GM18868 (cell line): ENCODE measurements at regions not wholly inside any gene's neighbourhood (a gene's known extent, or its start where the extent isn't known, plus 50 kb on each side); places are given as distances from the start of the nearest gene placed in this dataset.

Experiments used
- ATAC-seq: cut with Tn5 transposase; IDR thresholded peaks from one replicate; pipeline ENCODE4 v1.9.1; 2021; ENCODE audit warnings: mild to moderate bottlenecking, moderate library complexity; ENCODE audit not compliant: unreplicated experiment

DNA sequence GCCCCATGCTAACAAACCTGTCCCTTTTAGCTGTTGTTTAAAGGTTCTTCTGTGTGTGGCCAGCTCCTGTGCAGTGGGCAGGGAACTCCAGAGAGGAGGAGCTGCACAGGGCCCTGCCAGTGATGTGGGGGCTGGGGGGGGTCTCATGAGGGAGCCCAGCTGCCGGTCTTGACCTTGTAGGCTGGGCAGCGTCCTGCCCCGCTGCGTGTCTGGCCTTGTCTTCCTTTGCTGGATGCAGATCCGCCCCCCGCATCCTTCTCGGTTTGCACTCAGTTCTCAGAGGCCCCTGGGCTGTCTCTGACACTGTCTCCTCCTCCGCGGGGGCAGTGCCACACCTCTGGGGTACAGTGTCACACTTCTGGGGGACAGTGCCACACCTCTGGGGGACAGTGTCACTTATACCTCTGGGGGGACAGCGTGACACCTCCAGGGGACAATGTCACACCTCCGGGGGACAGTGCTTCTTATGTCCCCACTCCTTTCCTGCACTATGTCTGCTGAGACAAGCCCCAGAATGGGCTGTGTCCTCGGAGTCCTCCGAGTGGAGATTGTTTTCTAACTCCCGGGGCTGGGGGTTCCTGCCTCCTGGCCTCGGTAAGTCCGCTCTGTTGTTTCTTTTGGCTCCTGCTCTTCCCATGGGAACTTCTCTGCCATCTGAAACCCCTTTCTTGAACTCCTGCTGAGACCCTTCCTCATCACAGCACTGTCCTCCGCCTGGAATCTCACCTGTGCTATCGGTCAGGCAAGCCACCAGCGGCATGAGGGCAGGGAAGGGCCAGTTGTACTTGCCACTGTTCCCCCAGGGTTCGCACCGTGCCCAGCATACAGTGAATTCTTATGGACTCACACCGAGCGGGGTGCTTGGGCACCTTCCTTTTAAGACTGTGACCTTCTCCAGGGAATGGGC lies 788.3 kb downstream of the TBC1D22A start:
- no peak for ATAC-seq

DNA sequence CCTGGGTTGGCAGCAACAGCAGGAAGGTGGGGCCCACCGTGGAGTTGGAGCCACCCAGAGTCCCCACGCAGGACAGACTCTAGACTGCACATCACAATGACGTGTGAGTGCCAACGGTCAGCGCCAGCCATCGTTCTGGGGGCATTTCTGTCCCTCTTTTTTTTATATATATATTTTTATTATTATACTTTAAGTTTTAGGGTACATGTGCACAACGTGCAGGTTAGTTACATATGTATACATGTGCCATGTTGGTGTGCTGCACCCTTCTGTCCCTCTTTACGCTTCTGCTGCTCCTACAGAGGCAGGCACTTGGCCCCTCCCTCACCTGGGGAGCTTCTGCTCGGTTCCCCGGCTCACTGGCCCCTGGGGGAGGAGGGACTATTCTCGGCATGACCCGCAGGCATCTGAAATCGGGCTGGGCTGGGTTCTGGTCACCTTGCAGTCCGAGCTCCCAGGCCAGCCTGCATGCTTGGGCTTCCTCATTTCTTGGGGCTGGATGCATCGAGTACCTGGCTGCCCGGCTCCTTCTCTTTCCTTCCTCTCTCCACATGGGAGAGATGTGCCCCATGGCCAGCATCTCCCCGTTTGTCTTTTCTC lies 787.4 kb downstream of the TBC1D22A start:
- ATAC-seq, result no peak

DNA sequence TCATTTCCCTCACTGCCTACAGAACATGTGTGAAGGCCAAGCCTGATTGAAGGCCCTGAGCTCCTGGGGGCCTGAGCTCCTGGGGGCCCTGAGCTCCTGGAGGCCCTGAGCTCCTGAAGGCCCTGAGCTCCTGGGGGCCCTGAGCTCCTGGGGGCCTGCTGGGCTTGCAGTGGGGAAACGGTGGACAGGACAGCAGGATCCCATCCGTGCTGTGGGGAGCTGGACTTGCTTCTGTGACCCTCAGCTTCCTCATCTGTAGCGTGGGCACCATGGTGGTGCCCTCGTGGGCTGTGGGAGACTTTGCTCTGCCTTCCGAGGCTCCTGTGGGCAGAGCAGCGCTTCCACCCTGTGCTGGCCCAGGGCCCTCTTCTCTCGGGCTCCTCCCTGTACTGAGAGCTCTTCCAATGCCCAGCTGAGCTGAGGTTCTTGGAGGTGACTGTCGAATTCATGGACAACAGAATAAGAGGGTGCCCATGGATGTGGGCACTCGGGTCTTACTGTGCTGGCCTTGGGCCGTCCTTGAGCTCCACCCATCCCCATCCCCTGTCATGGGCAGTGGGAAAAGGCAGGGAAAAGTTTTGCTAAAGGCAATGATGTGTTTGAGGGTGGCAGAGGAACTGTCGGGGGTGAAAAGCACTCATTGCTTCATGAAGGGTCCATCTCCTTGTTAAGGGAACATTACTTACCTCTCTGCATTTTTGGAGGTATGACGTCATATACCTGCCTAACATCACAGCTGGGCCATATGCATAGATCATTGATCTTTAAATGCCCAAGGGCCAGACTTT lies 786.7 kb downstream of the TBC1D22A start:
- no peak for ATAC-seq

DNA sequence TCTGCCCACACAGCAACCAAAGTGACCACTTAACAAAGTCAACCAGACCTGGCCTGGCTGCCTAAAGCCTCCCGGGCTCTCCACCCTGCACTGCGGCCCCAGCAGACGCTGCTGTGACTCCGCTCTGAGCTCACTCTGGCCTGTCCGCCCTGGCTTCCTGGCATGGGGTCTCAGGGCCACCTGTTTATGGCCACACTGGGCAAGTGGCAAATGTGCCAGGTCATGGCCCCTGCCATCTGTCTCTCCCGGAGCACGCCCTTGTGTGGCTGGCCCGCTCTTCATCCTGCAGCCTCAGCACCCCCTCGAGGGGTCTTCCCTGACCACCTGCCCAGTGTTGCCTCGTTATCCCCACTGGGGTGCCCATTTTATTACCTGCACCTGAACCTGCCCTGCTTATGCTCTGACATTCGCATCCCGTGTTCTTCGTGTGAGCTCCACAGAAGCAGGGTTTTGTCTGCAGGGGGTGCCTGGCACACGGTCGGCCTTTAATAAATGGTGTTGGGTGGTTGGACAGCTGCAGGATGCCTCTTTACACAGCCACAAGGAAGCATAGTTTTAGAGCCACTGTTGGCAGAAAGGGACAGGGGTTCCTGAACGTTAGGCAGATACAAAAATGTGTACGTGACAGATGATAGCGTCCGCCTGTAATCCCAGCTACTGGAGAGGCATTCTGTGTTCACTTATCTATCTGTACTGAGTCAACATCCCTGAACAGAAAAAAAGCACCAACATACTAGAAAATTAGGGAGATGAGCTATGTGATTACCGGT lies 785.6 kb downstream of the TBC1D22A start:
- ATAC-seq, result no peak

DNA sequence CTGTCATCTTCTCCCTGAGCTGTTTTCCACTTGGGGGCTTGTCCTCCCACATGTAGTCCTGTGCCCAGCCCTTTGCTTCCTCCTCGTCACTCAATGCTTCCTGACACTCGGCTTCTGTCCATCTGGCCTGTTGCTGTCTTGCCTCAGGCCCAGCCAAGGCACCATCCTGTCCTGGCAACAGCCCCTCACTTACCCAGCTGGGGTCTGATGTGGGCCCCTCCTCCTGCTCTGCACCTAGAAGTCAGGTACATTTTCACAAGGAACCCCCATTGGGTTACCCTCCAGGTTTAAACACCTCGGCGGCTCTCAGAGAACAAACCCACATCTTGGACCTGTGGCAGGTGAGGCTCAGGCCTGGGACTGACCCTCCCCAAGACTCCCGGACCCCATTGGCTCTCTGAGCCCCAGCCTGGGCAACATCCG lies 784.8 kb downstream of the TBC1D22A start:
- ATAC-seq, result no peak

DNA sequence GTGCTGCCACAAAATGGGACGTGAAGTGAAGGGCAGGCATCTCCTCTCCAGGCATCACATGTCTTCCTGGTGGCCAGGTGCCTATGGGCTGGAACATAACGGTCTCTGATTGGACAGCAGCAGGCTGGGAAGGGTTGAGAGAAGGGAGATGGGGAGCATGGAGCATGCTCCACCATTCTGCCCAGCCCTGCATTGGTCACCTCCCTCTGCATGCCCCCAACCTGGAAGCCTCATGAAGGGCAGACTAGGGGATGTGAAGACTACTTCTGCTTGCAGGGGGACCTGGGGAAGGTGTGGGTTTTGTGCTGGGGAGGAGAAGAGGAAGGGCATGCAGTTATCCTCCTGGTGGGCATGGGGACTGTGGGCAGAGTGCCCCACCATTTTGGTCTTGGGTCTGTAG lies 782.2 kb downstream of the TBC1D22A start:
- no peak for ATAC-seq

DNA sequence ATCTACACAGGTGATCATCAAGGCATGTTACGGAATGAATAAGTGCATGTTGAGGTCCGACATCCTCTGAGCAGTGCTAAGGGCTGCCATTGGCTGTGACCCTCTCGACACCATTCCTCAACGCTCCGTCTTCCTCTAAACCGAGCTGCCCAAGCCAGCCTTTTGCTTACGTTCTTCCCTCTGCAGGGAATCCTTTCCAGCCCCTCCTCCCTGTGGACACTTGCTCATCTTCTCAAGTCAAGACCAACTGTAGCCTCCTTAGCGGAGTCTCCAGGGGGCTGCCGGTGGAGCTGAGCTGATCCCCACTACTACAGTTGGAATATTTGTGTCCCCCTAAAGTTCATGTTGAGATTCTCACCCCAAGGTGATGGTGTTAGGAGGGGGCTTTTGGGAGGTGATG lies 781.0 kb downstream of the TBC1D22A start:
- ATAC-seq, result no peak

DNA sequence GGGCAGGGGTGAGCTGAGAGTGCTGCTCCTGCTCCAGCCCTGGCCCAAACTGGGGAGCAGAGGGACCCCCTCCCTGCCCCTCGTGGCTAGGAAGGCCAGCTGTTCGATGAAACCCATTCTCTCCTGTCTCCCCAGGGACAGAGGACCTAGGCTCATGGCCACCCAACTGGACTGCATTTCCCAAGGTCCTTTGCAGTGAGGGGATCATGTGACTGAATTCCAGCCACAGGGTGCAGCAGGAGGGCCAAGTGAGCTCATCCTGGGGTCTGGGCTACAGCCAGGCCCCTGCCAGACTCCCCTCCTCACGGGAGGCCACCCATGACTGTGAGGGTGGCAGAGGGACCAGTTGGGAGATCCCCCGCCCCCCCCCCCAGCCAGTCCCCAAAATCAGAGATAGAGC lies 777.6 kb downstream of the TBC1D22A start:
- ATAC-seq, result no peak

DNA sequence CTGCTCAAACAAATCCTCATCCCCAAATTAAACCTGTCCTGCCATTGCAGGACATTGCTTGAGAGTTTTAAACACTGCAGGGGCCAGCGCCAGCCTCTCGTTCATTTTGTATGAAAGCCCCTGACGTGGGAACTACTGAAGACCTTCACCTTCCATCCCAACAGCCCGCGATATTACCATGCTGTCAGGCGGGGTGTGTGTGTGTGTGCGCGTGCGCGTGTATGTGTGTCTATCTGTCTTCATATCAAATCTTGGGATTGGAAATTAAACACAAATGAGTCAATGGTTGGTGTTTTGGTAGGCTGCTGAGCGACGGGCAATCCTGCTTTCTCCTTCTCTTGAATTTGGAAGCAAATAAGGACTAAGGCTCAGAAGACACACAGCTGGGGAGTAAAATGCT lies 776.9 kb downstream of the TBC1D22A start:
- ATAC-seq, result no peak

DNA sequence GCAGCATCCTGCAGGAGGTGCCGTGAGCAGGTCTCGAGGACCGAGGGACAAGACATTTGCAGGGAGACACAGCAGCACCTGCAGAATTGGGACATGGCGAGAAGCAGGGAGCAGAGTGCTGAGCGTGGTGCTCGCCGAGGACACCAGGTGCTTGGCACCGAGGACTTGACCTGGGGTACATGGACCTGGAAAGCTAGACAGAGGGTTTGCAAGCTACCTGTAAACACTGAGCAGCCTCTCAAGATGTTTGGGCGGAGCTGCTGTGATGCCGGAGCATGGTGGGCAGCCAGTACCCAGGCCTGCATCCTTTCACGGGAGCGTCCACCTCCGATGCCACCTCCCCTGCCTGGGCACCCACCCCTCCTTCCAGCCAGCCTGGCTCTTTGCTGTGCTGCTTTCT lies 773.2 kb downstream of the TBC1D22A start:
- ATAC-seq, result no peak

DNA sequence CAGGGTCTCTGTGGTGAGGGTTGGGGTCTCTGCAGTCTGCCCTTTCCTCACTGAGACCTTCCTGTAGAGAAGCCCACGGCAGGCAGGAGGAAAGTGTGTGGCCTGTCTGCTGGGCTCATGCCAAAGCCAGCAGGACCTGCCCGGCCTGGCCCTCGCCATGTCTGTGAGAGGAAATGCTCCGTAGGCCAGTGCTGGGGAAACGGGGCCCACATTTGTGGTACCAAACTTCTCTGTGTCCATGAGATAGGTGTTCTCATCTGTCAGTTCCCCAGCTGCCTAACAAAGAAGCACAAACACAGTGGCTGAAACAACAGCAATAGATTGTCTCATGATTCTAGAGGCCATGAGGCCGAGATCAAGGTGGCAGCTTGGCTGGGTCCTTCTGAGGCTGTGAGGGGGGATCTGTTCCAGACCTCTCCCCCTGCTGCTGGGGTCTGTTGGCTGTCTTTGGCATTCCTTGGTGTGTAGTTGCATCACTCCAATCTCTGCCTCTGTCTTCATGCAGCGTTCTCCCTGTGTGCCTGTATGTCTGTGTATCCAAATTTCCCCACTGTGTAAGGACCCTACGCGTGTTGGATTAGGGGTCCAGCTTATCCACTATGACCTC lies 772.5 kb downstream of the TBC1D22A start:
- ATAC-seq, result no peak

DNA sequence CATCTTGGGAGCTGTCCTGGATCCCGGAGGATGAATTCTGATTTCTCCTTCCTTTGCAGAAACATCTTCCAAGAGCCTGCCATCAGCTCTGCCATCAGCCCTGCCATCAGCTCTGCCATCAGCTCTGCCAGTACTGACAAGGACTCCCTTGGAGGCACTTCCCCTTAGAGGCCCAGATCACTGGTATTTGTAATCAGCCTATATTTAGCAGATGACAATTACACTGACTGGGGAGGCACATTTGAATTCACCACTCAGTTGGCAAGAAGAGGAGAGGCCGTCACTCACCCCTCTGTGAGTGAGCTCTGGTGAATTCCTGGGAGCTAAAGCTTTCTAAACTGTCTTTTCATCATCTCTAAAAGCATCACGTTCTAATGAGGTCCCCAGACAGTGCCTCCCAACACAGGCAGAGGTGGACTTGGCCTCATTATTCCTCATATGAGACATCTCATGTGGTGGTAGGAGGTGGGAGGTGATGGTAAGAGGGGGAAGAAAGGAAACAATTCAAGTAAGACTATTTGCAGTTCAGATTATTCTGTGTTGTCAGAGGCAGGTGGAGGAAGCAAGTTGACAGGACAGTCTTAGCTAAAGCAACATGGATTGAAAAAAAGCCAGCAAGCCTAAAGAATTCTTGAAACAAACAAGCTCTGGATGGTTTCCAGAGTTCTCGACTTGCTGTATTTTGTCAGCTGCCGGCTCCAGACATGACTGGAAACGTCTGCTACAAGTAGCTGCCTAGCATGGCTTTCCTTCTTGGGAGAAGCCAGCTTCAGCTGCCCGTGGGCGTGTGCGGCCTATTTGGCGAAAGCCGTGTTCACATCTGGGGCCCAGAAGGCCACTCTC lies 771.7 kb downstream of the TBC1D22A start:
- ATAC-seq, result no peak

DNA sequence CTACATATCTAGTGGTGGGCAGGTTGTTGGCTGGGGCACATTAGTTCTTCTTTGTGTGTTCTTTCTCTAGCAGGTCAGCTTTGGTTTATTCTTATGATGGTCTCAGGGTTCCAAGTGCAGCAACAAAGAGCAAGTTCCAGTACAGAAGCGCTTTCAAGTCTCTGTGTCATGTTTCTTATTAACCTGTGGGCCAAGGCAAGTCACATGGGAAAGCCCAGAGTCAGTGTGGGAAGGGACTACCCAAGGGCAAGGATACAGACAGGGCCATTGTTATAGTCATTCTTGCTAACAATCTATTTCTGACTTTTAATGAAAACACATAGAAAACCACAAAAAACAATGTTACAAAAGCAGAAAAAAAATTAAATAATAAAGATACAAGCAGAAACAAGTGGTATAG lies 754.6 kb downstream of the TBC1D22A start:
- no peak for ATAC-seq

DNA sequence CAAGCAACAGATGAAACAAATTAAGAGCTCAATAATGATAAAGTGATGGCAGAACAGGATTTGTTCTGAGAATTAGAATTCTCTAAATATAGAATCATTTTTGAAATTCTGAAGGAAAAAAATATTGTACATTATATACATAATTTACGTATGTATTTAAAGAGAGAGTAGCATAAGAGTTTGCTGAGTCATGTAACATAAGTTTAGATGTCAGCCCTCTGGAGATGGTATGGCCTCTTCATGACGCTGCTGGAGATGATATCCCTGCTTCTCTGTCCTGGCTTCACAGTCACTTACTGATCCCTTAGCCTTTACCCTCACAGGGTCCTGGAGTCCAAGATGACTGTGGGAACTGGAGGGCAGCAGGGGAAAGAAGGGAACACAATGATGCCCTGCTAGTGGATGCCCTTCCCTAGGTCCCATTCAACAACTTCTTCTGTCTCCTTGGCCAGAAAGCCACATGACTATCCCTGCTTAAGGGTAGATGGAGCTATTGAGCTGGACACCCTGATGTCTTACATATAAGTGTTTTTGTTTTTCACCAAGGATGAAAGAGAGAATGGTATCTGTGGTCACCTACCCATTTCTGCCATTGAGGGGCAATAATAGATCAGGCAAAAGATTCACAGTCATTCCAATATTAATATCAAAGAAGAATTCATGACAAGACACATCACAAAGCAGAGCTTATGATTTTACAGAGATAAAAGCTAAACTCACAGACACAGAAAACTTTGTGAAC lies 753.1 kb downstream of the TBC1D22A start:
- ATAC-seq, result no peak

DNA sequence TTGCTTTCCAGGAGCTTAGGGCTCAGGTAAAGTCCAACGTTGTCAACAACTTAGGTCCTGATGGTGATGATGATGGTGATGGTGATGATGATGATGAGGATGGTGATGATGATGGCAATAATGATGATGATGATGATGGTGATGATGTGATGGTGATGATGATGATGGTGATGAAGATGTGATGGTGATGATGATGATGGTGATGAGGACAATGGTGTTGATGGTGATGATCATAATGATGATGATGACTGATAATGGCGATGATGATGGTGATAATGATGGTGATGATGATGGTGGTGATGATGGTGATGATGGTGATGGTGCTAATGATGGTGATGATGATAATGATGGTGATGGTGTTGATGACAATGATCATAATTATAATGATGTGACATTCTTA lies 750.2 kb downstream of the TBC1D22A start:
- ATAC-seq, result no peak

DNA sequence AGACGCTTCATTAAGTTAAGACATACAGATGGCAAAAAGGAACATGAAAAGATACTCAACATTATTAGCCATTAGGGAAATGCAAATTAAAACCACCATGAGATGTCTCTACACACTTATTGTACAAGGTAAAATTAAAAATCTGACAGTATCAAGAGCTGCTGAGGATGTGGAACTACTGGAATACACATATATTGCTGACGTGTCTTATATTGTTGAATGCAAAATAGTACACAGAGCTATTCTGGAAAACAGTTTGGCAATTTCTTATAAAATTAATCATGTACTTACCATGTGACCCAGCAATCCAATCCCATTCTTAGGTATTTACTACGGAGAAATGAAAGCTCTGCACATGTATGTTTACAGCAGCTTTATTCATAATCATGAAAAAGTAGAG lies 742.5 kb downstream of the TBC1D22A start:
- ATAC-seq, result no peak

DNA sequence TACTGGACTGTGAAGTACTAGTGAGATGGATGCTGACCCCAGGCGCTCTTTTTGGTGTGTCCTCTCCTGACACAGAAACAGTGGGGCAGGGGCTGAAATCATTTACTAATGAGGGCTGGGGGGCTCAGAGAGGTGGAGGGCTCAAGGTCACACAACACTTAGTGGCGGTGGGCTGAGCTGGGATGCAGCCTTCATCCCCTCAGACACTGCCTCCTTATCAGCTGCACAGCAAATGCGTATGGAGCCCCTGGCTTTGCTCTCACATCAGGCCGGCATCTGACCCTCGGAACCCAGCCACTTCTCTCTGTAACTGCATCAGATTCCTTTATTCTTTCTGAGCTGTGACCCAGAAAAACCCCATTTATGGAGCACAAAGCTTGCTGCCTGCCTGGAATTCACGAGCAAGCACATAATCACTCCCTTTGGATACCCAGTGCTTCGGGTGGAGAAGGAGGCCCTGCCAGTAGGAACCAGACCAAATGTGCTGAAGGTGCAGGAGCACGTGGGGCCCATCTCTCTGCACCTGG lies 736.6 kb downstream of the TBC1D22A start:
- no peak for ATAC-seq

DNA sequence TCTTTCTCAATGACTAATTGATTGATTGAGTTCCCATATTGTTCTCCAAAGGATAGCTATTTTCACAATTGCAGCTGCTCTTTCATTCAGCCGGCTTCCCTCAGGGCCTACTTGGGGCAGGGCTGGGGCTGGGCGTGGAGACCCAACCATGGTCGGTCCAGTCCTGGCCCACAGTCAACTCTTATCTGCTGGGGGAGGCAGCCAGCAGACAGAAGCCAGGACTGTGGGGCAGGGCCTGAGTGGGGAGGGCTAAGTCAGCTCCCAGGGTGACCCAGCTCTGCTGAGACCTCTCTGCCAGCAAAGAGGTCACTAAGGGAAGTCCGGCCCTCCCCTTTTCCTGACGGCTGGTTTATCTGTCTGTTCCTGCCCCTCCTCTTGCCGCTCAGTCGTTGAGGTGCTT lies 735.2 kb downstream of the TBC1D22A start:
- ATAC-seq, result no peak

DNA sequence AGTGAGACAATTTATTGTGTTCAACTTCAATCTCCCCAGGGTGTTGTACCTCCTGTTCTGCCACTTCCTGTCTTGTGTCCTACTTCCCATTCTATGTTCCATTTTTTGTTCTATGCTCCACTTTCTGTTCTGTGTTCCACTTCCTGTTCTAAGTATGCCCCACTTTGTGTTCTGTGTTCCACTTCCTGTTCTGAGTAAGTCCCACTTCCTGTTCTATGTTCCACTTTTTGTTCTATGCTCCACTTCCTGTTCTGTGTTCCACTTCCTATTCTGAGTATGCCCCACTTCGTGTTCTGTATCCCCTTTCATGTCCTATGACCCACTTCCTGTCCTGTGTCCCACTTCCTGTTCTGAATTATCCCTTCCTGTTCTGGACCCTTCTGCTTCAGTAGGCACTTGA lies 732.7 kb downstream of the TBC1D22A start:
- ATAC-seq, result no peak
